Neuronal stem cell (in vitro differentiated cells): ENCODE measurements at regions not wholly inside any gene's neighbourhood (a gene's known extent, or its start where the extent isn't known, plus 50 kb on each side); places are given as distances from the start of the nearest gene placed in this dataset.

ENCODE experiments used
- DNase-seq: peaks from one replicate; pipeline ENCODE4 v3.0.0-alpha.2; 2013; ENCODE audit warnings: low spot score
- H2AFZ ChIP-seq: one replicate; pipeline ENCODE4 v1.6.1; 2013; ENCODE audit warnings: mild to moderate bottlenecking, low read length, inconsistent platforms
- H2AK5ac ChIP-seq: 2 replicates; pipeline ENCODE4 v1.6.1; 2013; ENCODE audit warnings: low read depth, mild to moderate bottlenecking, inconsistent platforms, low read length, moderate library complexity, mixed read lengths
- H2BK120ac ChIP-seq: 2 replicates; pipeline ENCODE4 v1.6.1; 2013; ENCODE audit warnings: low read depth, mild to moderate bottlenecking, inconsistent platforms, low read length, moderate library complexity, mixed read lengths
- H2BK12ac ChIP-seq: one replicate; pipeline ENCODE4 v1.6.1; 2013; ENCODE audit warnings: low read length, inconsistent platforms
- H2BK15ac ChIP-seq: 2 replicates; pipeline ENCODE4 v1.6.1; 2013; ENCODE audit warnings: mild to moderate bottlenecking, low read length, inconsistent platforms, mixed read lengths
- H2BK5ac ChIP-seq: one replicate; pipeline ENCODE4 v1.6.1; 2013; ENCODE audit warnings: inconsistent platforms, mild to moderate bottlenecking, low read length, moderate library complexity
- H3K14ac ChIP-seq: one replicate; pipeline ENCODE4 v1.6.1; 2013; ENCODE audit warnings: low read length, inconsistent platforms
- H3K18ac ChIP-seq: 2 replicates; pipeline ENCODE4 v1.6.1; 2013; ENCODE audit warnings: low read length, inconsistent platforms
- H3K23ac ChIP-seq: 2 replicates; pipeline ENCODE4 v1.6.1; 2013; ENCODE audit warnings: low read depth, mild to moderate bottlenecking, mixed read lengths, low read length, inconsistent platforms; ENCODE audit not compliant: poor library complexity
- H3K27ac ChIP-seq: replicated peaks from 3 replicates; pipeline ENCODE4 v1.5.1; 2013; ENCODE audit warnings: low read length, inconsistent platforms
- H3K27me3 ChIP-seq, 3 experiments: 2 replicates each; pipeline ENCODE4 v1.6.1; 2013; ENCODE audit warnings: low read length in 3 of 3, mild to moderate bottlenecking in 2 of 3, inconsistent platforms in 1 of 3, low read depth in 1 of 3, mixed read lengths in 1 of 3, moderate library complexity in 1 of 3; ENCODE audit not compliant: control insufficient read depth in 3 of 3, insufficient read depth in 3 of 3
- H3K36me3 ChIP-seq, 2 donors: replicated peaks in 1 of 2; 2 replicates each; pipeline ENCODE4 v1.6.1; 2013; ENCODE audit warnings: low read length in 2 of 2; ENCODE audit not compliant: control insufficient read depth in 2 of 2, insufficient read depth in 2 of 2
- H3K4ac ChIP-seq: 2 replicates; pipeline ENCODE4 v1.6.1; 2013; ENCODE audit warnings: inconsistent platforms, mild to moderate bottlenecking, low read length, moderate library complexity
- H3K4me1 ChIP-seq, 2 donors: 1 replicate in 1 of 2; 2 replicates in 1 of 2; pipeline ENCODE4 v1.6.1; 2013; ENCODE audit warnings: low read length in 2 of 2, low read depth in 1 of 2; ENCODE audit not compliant: control insufficient read depth in 2 of 2, insufficient read depth in 1 of 2
- H3K4me2 ChIP-seq: one replicate; pipeline ENCODE4 v1.6.1; 2013; ENCODE audit warnings: mild to moderate bottlenecking, low read length, inconsistent platforms; ENCODE audit not compliant: insufficient read depth, poor library complexity, severe bottlenecking
- H3K4me3 ChIP-seq, 2 donors: 2 replicates each; pipeline ENCODE4 v1.5.1; 2013; ENCODE audit warnings: low read length in 2 of 2, mild to moderate bottlenecking in 2 of 2, inconsistent platforms in 1 of 2, moderate library complexity in 1 of 2
- H3K79me1 ChIP-seq: one replicate; pipeline ENCODE4 v1.6.1; 2013; ENCODE audit warnings: low read depth, mild to moderate bottlenecking, inconsistent platforms, low read length, moderate library complexity
- H3K9ac ChIP-seq: one replicate; pipeline ENCODE4 v1.6.1; 2013; ENCODE audit warnings: mild to moderate bottlenecking, low read depth, low read length, inconsistent platforms; ENCODE audit not compliant: poor library complexity
- H3K9me3 ChIP-seq, 2 donors: replicated peaks in 1 of 2; 2 replicates each; pipeline versions ENCODE3 to v1.6.1; 2013; ENCODE audit warnings: low read length in 2 of 2, mild to moderate bottlenecking in 2 of 2, inconsistent platforms in 1 of 2, low read depth in 1 of 2, mixed read lengths in 1 of 2, moderate library complexity in 1 of 2; ENCODE audit not compliant: control insufficient read depth in 2 of 2, insufficient read depth in 1 of 2
- H4K8ac ChIP-seq: one replicate; pipeline ENCODE4 v1.6.1; 2013; ENCODE audit warnings: low read depth, mild to moderate bottlenecking, inconsistent platforms, low read length, moderate library complexity
- H4K91ac ChIP-seq: one replicate; pipeline ENCODE4 v1.6.1; 2013; ENCODE audit warnings: low read length, low read depth, mild to moderate bottlenecking, inconsistent platforms; ENCODE audit not compliant: poor library complexity
- WGBS, 2 donors: extraction: QIAGEN DNeasy Blood & Tissue Kit; methylation state at CpG; one replicate each; pipeline ENCODE4 v1.1.7; 2013; ENCODE audit warnings: missing lambda C conversion rate in 2 of 2, mixed read lengths in 1 of 2; ENCODE audit not compliant: insufficient read length in 2 of 2, insufficient replicate concordance in 1 of 2; ENCODE audit errors: extremely low coverage in 2 of 2; 5-methylcytosine and 5-hydroxymethylcytosine counted together

- Histone ChIP-seq H3K9ac (no peak overlapping the region), H2AFZ (no peak overlapping the region)
- WGBS, 2 donors, result no CpG with 5 or more reads among the region's 1 CpG
Measured at GRCh38 chrX:117517994-117518393, 598.6 kb downstream of the KLHL13 start.

GRCh38 chrX:117511379-117511778 lies 605.2 kb downstream of the KLHL13 start:
- H3K4me2 ChIP-seq, result no peak overlapping the region
- no peaks in the 10 kb centered on the region for H3K36me3 ChIP-seq
- no peak overlapping the region for H4K8ac ChIP-seq
- no peak overlapping the region for H3K27ac ChIP-seq
- H2BK15ac ChIP-seq, result no peak overlapping the region
- no peak overlapping the region for H3K23ac ChIP-seq
- H3K4ac ChIP-seq, result no peak overlapping the region
- H2BK12ac ChIP-seq, result no peak overlapping the region
- H3K79me1 ChIP-seq, result no peaks in the 10 kb centered on the region
- no peak overlapping the region for H2BK120ac ChIP-seq
- DNase-seq, result no peak
- no peak overlapping the region for H2AFZ ChIP-seq
- no peak overlapping the region for H3K18ac ChIP-seq
- no peak overlapping the region for H3K4me3 ChIP-seq
- H4K91ac ChIP-seq, result no peak overlapping the region
- no peak overlapping the region for H2AK5ac ChIP-seq
- no peak overlapping the region for H3K14ac ChIP-seq
- no peak overlapping the region for H3K9ac ChIP-seq
- no peaks in the 10 kb centered on the region for H3K27me3 ChIP-seq
- H3K4me1 ChIP-seq, result no peaks in the 10 kb centered on the region
- H3K9me3 ChIP-seq, result no peaks in the 10 kb centered on the region
- H2BK5ac ChIP-seq, result no peak overlapping the region

More at GRCh38 chrX:117517994-117518393, 598.6 kb downstream of the KLHL13 start:
- Histone ChIP-seq H3K4me3 (no peak overlapping the region), H3K23ac (no peak overlapping the region), H3K14ac (no peak overlapping the region), H3K36me3 (no peaks in the 10 kb centered on the region), H3K4me2 (no peak overlapping the region), H3K4ac (no peak overlapping the region), H2BK12ac (no peak overlapping the region), H3K27me3 (no peaks in the 10 kb centered on the region), H2BK5ac (no peak overlapping the region), H2BK15ac (no peak overlapping the region), H3K27ac (no peak overlapping the region), H2BK120ac (no peak overlapping the region), H3K9me3 (no peaks in the 10 kb centered on the region), H3K4me1 (no peaks in the 10 kb centered on the region), H4K91ac (no peak overlapping the region), H4K8ac (no peak overlapping the region), H3K18ac (no peak overlapping the region), H2AK5ac (no peak overlapping the region), H3K79me1 (no peaks in the 10 kb centered on the region)
- DNase-seq, result no peak

- no peak overlapping the region for H3K14ac ChIP-seq
- H2BK15ac ChIP-seq, result no peak overlapping the region
- no peak overlapping the region for H4K8ac ChIP-seq
- H2AK5ac ChIP-seq, result no peak overlapping the region
- no peaks in the 10 kb centered on the region for H3K9me3 ChIP-seq
- H3K4me1 ChIP-seq, result no peaks in the 10 kb centered on the region
- H3K18ac ChIP-seq, result no peak overlapping the region
- H3K4me3 ChIP-seq, result no peak overlapping the region
- H3K4ac ChIP-seq, result no peak overlapping the region
- H2AFZ ChIP-seq, result no peak overlapping the region
- no peak overlapping the region for H3K9ac ChIP-seq
- no CpG with 5 or more reads among the region's 3 CpGs for WGBS, 2 donors
- no peak overlapping the region for H2BK12ac ChIP-seq
- no peaks in the 10 kb centered on the region for H3K36me3 ChIP-seq
- H3K23ac ChIP-seq, result no peak overlapping the region
- H2BK5ac ChIP-seq, result no peak overlapping the region
- H3K27me3 ChIP-seq, result no peaks in the 10 kb centered on the region
- no peak overlapping the region for H4K91ac ChIP-seq
- H3K79me1 ChIP-seq, result no peaks in the 10 kb centered on the region
- H3K4me2 ChIP-seq, result no peak overlapping the region
- no peak overlapping the region for H3K27ac ChIP-seq
- no peak for DNase-seq
- H2BK120ac ChIP-seq, result no peak overlapping the region
Measured at GRCh38 chrX:117510453-117510852, 606.2 kb downstream of the KLHL13 start.

- no peak overlapping the region for H3K4ac ChIP-seq
- H2BK5ac ChIP-seq, result no peak overlapping the region
- H2BK12ac ChIP-seq, result no peak overlapping the region
- no peaks in the 10 kb centered on the region for H3K27me3 ChIP-seq
- no peak overlapping the region for H2AK5ac ChIP-seq
- no peaks in the 10 kb centered on the region for H3K9me3 ChIP-seq
- H3K4me1 ChIP-seq, result no peaks in the 10 kb centered on the region
- no peaks in the 10 kb centered on the region for H3K36me3 ChIP-seq
- no peak overlapping the region for H3K9ac ChIP-seq
- no peak overlapping the region for H3K14ac ChIP-seq
- H4K91ac ChIP-seq, result no peak overlapping the region
- WGBS, 2 donors, result no CpG with 5 or more reads among the region's 2 CpGs
- H2BK15ac ChIP-seq, result no peak overlapping the region
- no peak overlapping the region for H3K18ac ChIP-seq
- H3K79me1 ChIP-seq, result no peaks in the 10 kb centered on the region
- no peak overlapping the region for H4K8ac ChIP-seq
- no peak overlapping the region for H2AFZ ChIP-seq
- no peak overlapping the region for H3K27ac ChIP-seq
- no peak for DNase-seq
- no peak overlapping the region for H3K4me2 ChIP-seq
- no peak overlapping the region for H3K4me3 ChIP-seq
- no peak overlapping the region for H2BK120ac ChIP-seq
- no peak overlapping the region for H3K23ac ChIP-seq
Measured at GRCh38 chrX:117508021-117508420, 608.6 kb downstream of the KLHL13 start.
